Heart right ventricle (tissue), 16 donors: ENCODE measurements at regions not wholly inside any gene's neighbourhood (a gene's known extent, or its start where the extent isn't known, plus 50 kb on each side); places are given as distances from the start of the nearest gene placed in this dataset.

Experiments
- ATAC-seq, 8 donors: fragments of 200-7000 bp; cut with Tn5 transposase; one replicate each; pipeline ENCODE4 v1.9.1; 2020; ENCODE audit warnings: mild to moderate bottlenecking in 8 of 8, moderate library complexity in 8 of 8, moderate number of reproducible peaks in 1 of 8
- DNase-seq, 2 donors: peaks; one replicate each; pipeline ENCODE4 v3.0.0-alpha.2; 2020
- H3K27ac ChIP-seq, 10 donors: fragments of 200-600 bp; sonication (generic) in 2 of 10; one replicate each; pipeline versions ENCODE4 v1.5.0 to v1.8.0; 2020 to 2022; ENCODE audit warnings: mild to moderate bottlenecking in 3 of 10
- H3K27me3 ChIP-seq, 7 donors: fragments of 200-600 bp; one replicate each; pipeline ENCODE4 v1.8.0; 2021 to 2022; ENCODE audit warnings: mild to moderate bottlenecking in 2 of 7
- H3K36me3 ChIP-seq, 9 donors: fragments of 200-600 bp; sonication (generic) in 1 of 9; one replicate each; pipeline versions ENCODE4 v1.5.0 to v1.8.0; 2020 to 2022; ENCODE audit warnings: mild to moderate bottlenecking in 2 of 9
- H3K4me1 ChIP-seq, 9 donors: fragments of 200-600 bp; sonication (generic) in 1 of 9; one replicate each; pipeline versions ENCODE4 v1.5.0 to v1.8.0; 2020 to 2022; ENCODE audit warnings: mild to moderate bottlenecking in 4 of 9
- H3K4me3 ChIP-seq, 10 donors: fragments of 200-600 bp; sonication (generic) in 2 of 10; one replicate each; pipeline versions ENCODE4 v1.5.0 to v1.8.0; 2020 to 2022; ENCODE audit warnings: mild to moderate bottlenecking in 7 of 10, moderate library complexity in 2 of 10
- H3K9me3 ChIP-seq, 11 donors: fragments of 200-600 bp in 10 of 11; sonication (generic) in 2 of 11; one replicate each; pipeline versions ENCODE4 v1.5.0 to v1.8.0; 2013 to 2022; ENCODE audit warnings: mild to moderate bottlenecking in 2 of 11, control low read depth in 1 of 11, moderate library complexity in 1 of 11
- WGBS, 2 donors: extraction: QIAGEN DNeasy Blood & Tissue Kit; methylation state at CpG; one replicate each; pipeline ENCODE4 v1.1.7; 2013; ENCODE audit warnings: inconsistent platforms in 1 of 2; 5-methylcytosine and 5-hydroxymethylcytosine counted together
- intact Hi-C, 10 donors: fragments of 100-400 bp; cut with DNase I; formaldehyde crosslinking; loops; one replicate each; pipeline versions ENCODE4 v1.11.1 to v1.14.2; 2022
- TF ChIP-seq, protein P1 (sequence below), 9 donors: fragments of 200-600 bp; sonication (generic) in 2 of 9; IDR thresholded peaks; one replicate each; pipeline versions ENCODE4 v1.5.0 to v1.8.0; 2021 to 2022; ENCODE audit warnings: antibody characterized with exemption in 9 of 9, mild to moderate bottlenecking in 5 of 9, moderate library complexity in 1 of 9
- donor health status: Arrhythmogenic right ventricular cardiomyopathy.
- donor health status: ischemic (EF 13 %, LVEDD 7.1; RV severe dilation, severe dysfunction).
- donor health status: healthy with polysubstance abuse.
- donor health status: DM: no; HTN: yes; CAD: no.
- donor health status: DM: no; HTN: no; CAD: no.
- donor health status: ischemic (EF 25% LVEDD 6.9; RV normal size, moderate dysfunction).
- donor health status: ischemic (EF 25% LVEDD 5.7; RV mildly dilated, moderate dysfunction).
- donor health status: healthy.
- donor health status: DM: yes; HTN: yes; CAD: no.
- donor health status: Ischemic cardiomyopathy.
- donor health status: ischemic (EF 35%, LVEDD 5.7; RV mildly dilated, moderate dysfunction).
- donor health status: nonischemic (EF 11% LVEDD 7.7; RV severe dilation, severe dysfunction).
- donor health status: DM: yes; HTN: yes; CAD: no.
- donor health status: PGD.
- donor health status: ischemic (EF 29% LVEDD 5.4; RV normal size, mild dysfunction).
- donor health status: nonischemic (EF 23%, LVEDD 6.1; RV moderate dilation, normal function).

DNA sequence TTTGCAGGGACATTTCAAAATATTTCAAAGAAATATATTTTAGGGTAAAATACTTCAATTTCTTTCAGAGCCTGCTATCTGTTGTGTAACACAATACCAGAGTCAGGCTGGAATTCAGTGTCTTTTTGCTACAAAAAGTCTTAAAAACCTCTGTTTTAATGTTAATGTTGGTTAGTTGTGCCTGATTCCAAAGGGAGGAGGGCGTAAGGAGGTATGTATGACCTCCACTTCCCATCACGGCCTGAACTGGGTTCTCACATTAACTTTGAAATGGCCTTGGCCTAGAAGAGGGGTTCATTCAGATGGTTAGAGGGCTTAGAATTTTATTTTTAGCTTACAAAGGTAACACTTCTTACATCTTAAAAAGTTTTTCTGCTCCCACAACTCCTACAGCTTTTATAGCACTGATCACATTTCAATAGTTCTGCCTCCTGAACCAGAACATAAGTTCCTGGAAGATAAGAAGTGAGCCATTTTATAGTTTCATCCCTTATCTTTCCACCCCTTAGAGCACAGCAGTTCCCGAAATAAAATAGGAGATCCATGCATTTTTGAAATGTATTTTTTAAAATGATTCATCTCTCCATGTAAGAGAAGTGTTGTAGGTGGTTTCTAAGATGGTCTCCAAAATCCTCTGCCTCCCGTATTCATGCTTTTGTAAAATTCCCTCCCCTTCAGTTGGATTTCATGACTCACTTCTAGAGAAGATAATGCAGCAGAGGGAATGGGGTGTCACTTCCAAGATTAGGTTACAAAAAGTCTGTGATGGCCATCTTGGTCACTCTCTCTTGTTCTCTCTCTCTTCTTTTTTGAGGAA is 543.1 kb upstream of the NECTIN3 start:
- ATAC-seq (no peak), DNase-seq (no peak)
- WGBS, 2 donors, result 75 to 77% methylated on average over 4 of the region's 4 CpGs
- TF ChIP-seq, protein P1, sequence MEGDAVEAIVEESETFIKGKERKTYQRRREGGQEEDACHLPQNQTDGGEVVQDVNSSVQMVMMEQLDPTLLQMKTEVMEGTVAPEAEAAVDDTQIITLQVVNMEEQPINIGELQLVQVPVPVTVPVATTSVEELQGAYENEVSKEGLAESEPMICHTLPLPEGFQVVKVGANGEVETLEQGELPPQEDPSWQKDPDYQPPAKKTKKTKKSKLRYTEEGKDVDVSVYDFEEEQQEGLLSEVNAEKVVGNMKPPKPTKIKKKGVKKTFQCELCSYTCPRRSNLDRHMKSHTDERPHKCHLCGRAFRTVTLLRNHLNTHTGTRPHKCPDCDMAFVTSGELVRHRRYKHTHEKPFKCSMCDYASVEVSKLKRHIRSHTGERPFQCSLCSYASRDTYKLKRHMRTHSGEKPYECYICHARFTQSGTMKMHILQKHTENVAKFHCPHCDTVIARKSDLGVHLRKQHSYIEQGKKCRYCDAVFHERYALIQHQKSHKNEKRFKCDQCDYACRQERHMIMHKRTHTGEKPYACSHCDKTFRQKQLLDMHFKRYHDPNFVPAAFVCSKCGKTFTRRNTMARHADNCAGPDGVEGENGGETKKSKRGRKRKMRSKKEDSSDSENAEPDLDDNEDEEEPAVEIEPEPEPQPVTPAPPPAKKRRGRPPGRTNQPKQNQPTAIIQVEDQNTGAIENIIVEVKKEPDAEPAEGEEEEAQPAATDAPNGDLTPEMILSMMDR (IDR thresholded peaks at IDR 0.05), result no peak
- no peaks in the 10 kb centered on the region for H3K27me3 ChIP-seq
- no peaks in the 10 kb centered on the region for H3K36me3 ChIP-seq
- peaks cover 0 to 7% (median 0%) of the 10 kb centered on the region in 11 donors for H3K9me3 ChIP-seq
- H3K27ac ChIP-seq, result no peak overlapping the region
- H3K4me3 ChIP-seq, result no peak overlapping the region
- intact Hi-C loops, result no loop called here
- no peaks in the 10 kb centered on the region for H3K4me1 ChIP-seq

DNA sequence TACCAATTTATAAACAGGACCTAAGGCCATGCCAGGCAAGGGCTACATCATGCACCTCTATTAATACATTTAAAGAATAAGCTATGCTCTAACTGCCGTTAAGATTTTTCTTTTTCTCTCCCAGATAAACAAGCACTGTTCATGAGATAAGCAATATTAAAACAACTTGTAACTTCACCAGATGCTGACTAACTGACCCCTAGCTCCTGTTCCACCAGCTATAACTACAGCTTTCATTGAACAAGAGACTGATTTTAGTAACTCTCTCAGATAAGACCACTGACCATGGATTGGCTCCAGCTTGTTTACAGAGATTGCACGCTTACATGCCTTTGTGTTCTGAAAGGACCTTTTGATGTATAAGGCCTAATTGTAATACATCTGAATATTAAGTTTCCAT is 540.7 kb upstream of the NECTIN3 start:
- intact Hi-C loops, result no loop called here
- TF ChIP-seq, protein P1 (IDR thresholded peaks at IDR 0.05), result no peak
- DNase-seq (no peak), ATAC-seq (no peak)
- no peak overlapping the region for H3K4me3 ChIP-seq
- no peak overlapping the region for H3K27ac ChIP-seq
- H3K36me3 ChIP-seq, result no peaks in the 10 kb centered on the region
- H3K4me1 ChIP-seq, result no peaks in the 10 kb centered on the region
- peaks cover 0 to 4% (median 0%) of the 10 kb centered on the region in 11 donors for H3K9me3 ChIP-seq
- WGBS, 2 donors, result 61% methylated on average over 2 of the region's 2 CpGs
- H3K27me3 ChIP-seq, result no peaks in the 10 kb centered on the region

DNA sequence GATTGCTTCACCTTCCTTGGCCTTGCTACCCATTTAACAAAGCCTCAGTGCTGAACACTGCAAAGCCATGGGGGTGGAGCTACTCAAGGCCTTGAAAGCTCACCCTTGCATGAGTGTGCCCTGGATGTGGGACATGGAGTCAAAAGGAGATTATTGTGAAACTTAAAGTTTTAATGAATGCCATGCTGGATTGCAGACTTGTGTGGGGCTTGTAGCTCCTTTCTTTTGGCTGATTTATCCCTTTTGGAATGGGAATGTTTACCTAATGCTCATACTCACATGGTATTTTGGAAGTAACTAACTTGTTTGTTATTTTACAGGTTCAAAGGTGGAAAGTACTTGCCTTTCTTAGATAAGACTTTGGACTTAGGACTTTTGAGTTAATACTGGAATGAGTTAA is 538.5 kb upstream of the NECTIN3 start:
- TF ChIP-seq, protein P1 (IDR thresholded peaks at IDR 0.05), result no peak
- peaks cover 0 to 8% (median 0%) of the 10 kb centered on the region in 11 donors for H3K9me3 ChIP-seq
- no peaks in the 10 kb centered on the region for H3K4me1 ChIP-seq
- ATAC-seq (no peak), DNase-seq (no peak)
- no peak overlapping the region for H3K4me3 ChIP-seq
- no peaks in the 10 kb centered on the region for H3K36me3 ChIP-seq
- no peak overlapping the region for H3K27ac ChIP-seq
- intact Hi-C loops, result no loop called here
- H3K27me3 ChIP-seq, result no peaks in the 10 kb centered on the region

DNA sequence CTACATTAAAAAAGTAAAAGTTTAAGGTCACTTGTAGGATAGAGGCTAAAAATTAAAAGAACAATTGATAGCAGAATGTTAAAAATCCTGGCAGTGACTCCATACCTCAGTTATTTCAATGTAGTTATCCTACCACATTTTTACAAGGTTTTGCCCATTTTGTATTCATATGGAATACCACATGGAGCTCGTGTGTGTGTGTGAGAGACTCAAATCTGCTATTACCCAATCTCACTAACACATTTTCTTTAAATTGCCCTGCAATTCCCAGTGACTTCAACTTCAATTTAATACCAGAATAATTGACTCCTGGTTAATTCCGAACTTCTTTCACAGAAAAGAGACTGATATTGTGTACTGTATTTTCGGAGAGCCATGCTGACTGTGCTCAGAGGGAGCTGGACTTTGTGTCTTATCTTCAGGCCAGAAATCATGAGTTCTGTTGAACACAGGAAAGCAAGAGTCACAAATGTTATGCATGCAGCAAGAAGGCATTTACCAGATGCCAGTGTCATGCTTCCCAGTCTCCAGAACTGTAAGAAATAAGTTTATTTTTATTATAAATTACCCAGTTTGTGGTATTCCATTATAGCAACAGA is 529.0 kb upstream of the NECTIN3 start:
- no peaks in the 10 kb centered on the region for H3K9me3 ChIP-seq
- no peak for ATAC-seq
- TF ChIP-seq, protein P1 (IDR thresholded peaks at IDR 0.05), result no peak
- no peak for DNase-seq
- no peaks in the 10 kb centered on the region for H3K27me3 ChIP-seq
- H3K4me1 ChIP-seq, result no peaks in the 10 kb centered on the region
- no peak overlapping the region for H3K27ac ChIP-seq
- intact Hi-C loops, result no loop called here
- H3K36me3 ChIP-seq, result no peaks in the 10 kb centered on the region
- H3K4me3 ChIP-seq, result no peak overlapping the region
- 46 to 49% methylated on average over 3 of the region's 3 CpGs for WGBS, 2 donors
